UCSD-AML1 (cell line): ENCODE measurements at regions not wholly inside any gene's neighbourhood (a gene's known extent, or its start where the extent isn't known, plus 50 kb on each side); places are given as distances from the start of the nearest gene placed in this dataset.
"Not testable (repeated sequence)": the region's sequence is repeated elsewhere in the genome, so short reads cannot be mapped to it uniquely, and the experiment has no call there.

ENCODE experiments used
- DNase-seq: peaks from one replicate; lab custom pipeline; 2025; ENCODE audit not compliant: unreplicated experiment; lab: John Stamatoyannopoulos, UW

- no peak for DNase-seq
These were observed 1077.4 kb upstream of the ATXN7L3B start for GRCh38 chr12:73460212-73460611.

GRCh38 chr12:73465106-73465505, 1072.5 kb upstream of the ATXN7L3B start:
- DNase-seq = no peak

- DNase-seq = no peak
These were observed 1051.4 kb upstream of the ATXN7L3B start for GRCh38 chr12:73486256-73486655.

GRCh38 chr12:73506611-73507010, 1031.0 kb upstream of the ATXN7L3B start:
- no peak for DNase-seq

GRCh38 chr12:73514672-73515071, 1023.0 kb upstream of the ATXN7L3B start:
- DNase-seq = peak; percentile 3

GRCh38 chr12:73517859-73518258, 1019.8 kb upstream of the ATXN7L3B start:
- no peak for DNase-seq

GRCh38 chr12:73529231-73529630, 1008.4 kb upstream of the ATXN7L3B start:
- no peak for DNase-seq

- no peak for DNase-seq
These were observed 1007.7 kb upstream of the ATXN7L3B start for GRCh38 chr12:73529954-73530353.

- DNase-seq = no peak
These were observed 1005.9 kb upstream of the ATXN7L3B start for GRCh38 chr12:73531752-73532151.

- no peak for DNase-seq
These were observed 990.2 kb upstream of the ATXN7L3B start for GRCh38 chr12:73547421-73547820.

- DNase-seq = no peak
These were observed 952.5 kb upstream of the ATXN7L3B start for GRCh38 chr12:73585136-73585535.

- DNase-seq = no peak
These were observed 948.4 kb upstream of the ATXN7L3B start for GRCh38 chr12:73589220-73589619.

GRCh38 chr12:73598626-73599025, 939.0 kb upstream of the ATXN7L3B start:
- no peak for DNase-seq

- DNase-seq = no peak
These were observed 938.4 kb upstream of the ATXN7L3B start for GRCh38 chr12:73599268-73599667.

- not testable (repeated sequence) for DNase-seq
These were observed 931.7 kb upstream of the ATXN7L3B start for GRCh38 chr12:73605925-73606324.

GRCh38 chr12:73612551-73612950, 925.1 kb upstream of the ATXN7L3B start:
- DNase-seq = no peak

GRCh38 chr12:73623421-73623820, 914.2 kb upstream of the ATXN7L3B start:
- no peak for DNase-seq

GRCh38 chr12:73625226-73625625, 912.4 kb upstream of the ATXN7L3B start:
- DNase-seq = no peak

GRCh38 chr12:73629171-73629570, 908.5 kb upstream of the ATXN7L3B start:
- no peak for DNase-seq

- no peak for DNase-seq
These were observed 907.5 kb upstream of the ATXN7L3B start for GRCh38 chr12:73629893-73630831.

GRCh38 chr12:73632191-73632590, 905.4 kb upstream of the ATXN7L3B start:
- DNase-seq = no peak

- DNase-seq = no peak
These were observed 905.0 kb upstream of the ATXN7L3B start for GRCh38 chr12:73632661-73633060.

GRCh38 chr12:73639397-73639796, 898.2 kb upstream of the ATXN7L3B start:
- DNase-seq = not testable (repeated sequence)
